T-helper 17 cell (primary cell): ENCODE measurements at regions not wholly inside any gene's neighbourhood (a gene's known extent, or its start where the extent isn't known, plus 50 kb on each side); places are given as distances from the start of the nearest gene placed in this dataset.
"Not testable (repeated sequence)": the region's sequence is repeated elsewhere in the genome, so short reads cannot be mapped to it uniquely, and the experiment has no call there.

Experiments used
- ATAC-seq: fragments of 150-1000 bp; cut with Tn5 transposase; 2 replicates; pipeline ENCODE4 v1.10.0; 2021; ENCODE audit warnings: mild to moderate bottlenecking, moderate library complexity
- DNase-seq, 3 donors: peaks; one replicate each; pipeline versions ENCODE4 v3.0.0 to v3.0.0-alpha.2; 2020 to 2021
- H3K9me3 ChIP-seq: one replicate; pipeline ENCODE4 v1.7.0; 2013; ENCODE audit warnings: low read length, mild to moderate bottlenecking; ENCODE audit not compliant: control insufficient read depth, poor library complexity, severe bottlenecking
- H3K27ac Mint-ChIP-seq: one replicate; pipeline ENCODE4 v1.8.0; 2022; ENCODE audit warnings: mild to moderate bottlenecking, moderate library complexity, mixed read lengths
- H3K27me3 Mint-ChIP-seq: one replicate; pipeline ENCODE4 v1.8.0; 2022; ENCODE audit warnings: mixed read lengths
- H3K36me3 Mint-ChIP-seq: one replicate; pipeline ENCODE4 v1.8.0; 2022; ENCODE audit warnings: low read depth, mixed read lengths
- H3K4me1 Mint-ChIP-seq: one replicate; pipeline ENCODE4 v1.8.0; 2022; ENCODE audit warnings: mild to moderate bottlenecking, mixed read lengths
- H3K4me3 Mint-ChIP-seq: one replicate; pipeline ENCODE4 v1.8.0; 2022; ENCODE audit warnings: mild to moderate bottlenecking, moderate library complexity, mixed read lengths

GRCh38 chrX:866441-866990, 235.9 kb downstream of the SHOX start:
- Mint-ChIP-seq H3K4me1 (no peaks in the 10 kb centered on the region), H3K27me3 (no peaks in the 10 kb centered on the region), H3K4me3 (no peak overlapping the region), H3K36me3 (no peaks in the 10 kb centered on the region), H3K27ac (no peak overlapping the region)
- DNase-seq (no peak), ATAC-seq (no peak)
- H3K9me3 ChIP-seq: no peaks in the 10 kb centered on the region

DNA sequence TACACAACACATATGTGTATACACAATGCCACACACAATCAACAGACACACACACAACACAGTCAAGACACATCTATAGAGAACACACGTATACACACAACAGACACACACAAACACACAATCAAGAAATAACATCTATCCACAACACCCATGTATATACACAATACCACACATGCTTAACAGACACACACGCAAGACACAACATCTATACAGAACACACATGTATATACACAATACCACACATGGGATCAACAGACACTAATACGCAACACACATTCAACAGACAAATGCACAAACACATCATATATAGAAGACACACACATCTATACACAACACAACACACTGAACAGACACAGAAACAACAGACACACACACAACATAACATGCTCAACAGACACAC, 234.8 kb downstream of the SHOX start:
- Mint-ChIP-seq H3K36me3 (no peaks in the 10 kb centered on the region), H3K27me3 (no peaks in the 10 kb centered on the region), H3K4me3 (no peak overlapping the region), H3K27ac (no peak overlapping the region), H3K4me1 (no peaks in the 10 kb centered on the region)
- ATAC-seq (no peak), DNase-seq (no peak)
- no peaks in the 10 kb centered on the region for H3K9me3 ChIP-seq

- no peak overlapping the region for H3K4me3 Mint-ChIP-seq
- no peak for ATAC-seq
- H3K27me3 Mint-ChIP-seq: no peaks in the 10 kb centered on the region
- no peaks in the 10 kb centered on the region for H3K9me3 ChIP-seq
- DNase-seq: no peak
- H3K4me1 Mint-ChIP-seq: no peaks in the 10 kb centered on the region
- H3K27ac Mint-ChIP-seq: no peak overlapping the region
- H3K36me3 Mint-ChIP-seq: no peaks in the 10 kb centered on the region
These were observed 231.3 kb downstream of the SHOX start for GRCh38 chrX:861921-862320.

GRCh38 chrX:861340-861890, 230.8 kb downstream of the SHOX start:
- Mint-ChIP-seq H3K27ac (no peak overlapping the region), H3K36me3 (no peaks in the 10 kb centered on the region), H3K4me1 (no peaks in the 10 kb centered on the region), H3K4me3 (no peak overlapping the region), H3K27me3 (no peaks in the 10 kb centered on the region)
- H3K9me3 ChIP-seq: no peaks in the 10 kb centered on the region
- ATAC-seq (no peak), DNase-seq (no peak)

DNA sequence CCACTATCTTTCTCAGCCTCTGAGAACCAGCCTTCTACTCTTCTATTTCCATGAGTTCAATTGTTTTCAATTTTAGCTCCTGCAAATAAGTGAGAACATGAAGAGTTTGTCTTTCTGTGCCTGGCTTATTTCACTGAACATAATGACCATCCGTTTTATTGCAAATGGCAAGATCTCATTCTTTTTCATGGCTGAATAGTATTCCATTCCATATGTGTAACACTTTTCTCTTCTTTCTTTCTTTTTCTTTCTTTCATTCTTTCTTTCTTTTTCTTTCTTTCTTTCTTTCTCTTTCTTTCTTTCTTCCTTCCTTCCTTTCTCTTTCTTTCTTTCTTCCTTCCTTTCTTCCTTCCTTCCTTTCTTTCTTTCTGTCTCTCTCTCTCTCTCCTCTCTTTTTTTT, 228.7 kb downstream of the SHOX start:
- ATAC-seq (no peak), DNase-seq (no peak)
- no peak overlapping the region for H3K4me3 Mint-ChIP-seq
- H3K9me3 ChIP-seq: no peaks in the 10 kb centered on the region
- H3K36me3 Mint-ChIP-seq: no peaks in the 10 kb centered on the region
- H3K27me3 Mint-ChIP-seq: no peaks in the 10 kb centered on the region
- H3K4me1 Mint-ChIP-seq: no peaks in the 10 kb centered on the region
- no peak overlapping the region for H3K27ac Mint-ChIP-seq

- DNase-seq (no peak), ATAC-seq (no peak)
- no peaks in the 10 kb centered on the region for H3K9me3 ChIP-seq
- no peaks in the 10 kb centered on the region for H3K36me3 Mint-ChIP-seq
- no peaks in the 10 kb centered on the region for H3K27me3 Mint-ChIP-seq
- no peaks in the 10 kb centered on the region for H3K4me1 Mint-ChIP-seq
- H3K27ac Mint-ChIP-seq: no peak overlapping the region
- no peak overlapping the region for H3K4me3 Mint-ChIP-seq
These were observed 228.0 kb downstream of the SHOX start for GRCh38 chrX:858542-859078.

GRCh38 chrX:857376-857775, 226.8 kb downstream of the SHOX start:
- Mint-ChIP-seq H3K27ac (no peak overlapping the region), H3K4me3 (no peak overlapping the region), H3K36me3 (no peaks in the 10 kb centered on the region), H3K27me3 (no peaks in the 10 kb centered on the region), H3K4me1 (no peaks in the 10 kb centered on the region)
- DNase-seq (no peak), ATAC-seq (no peak)
- no peaks in the 10 kb centered on the region for H3K9me3 ChIP-seq

- Mint-ChIP-seq H3K27me3 (no peaks in the 10 kb centered on the region), H3K27ac (no peak overlapping the region), H3K4me3 (no peak overlapping the region), H3K4me1 (no peaks in the 10 kb centered on the region), H3K36me3 (no peaks in the 10 kb centered on the region)
- DNase-seq (no peak), ATAC-seq (no peak)
- H3K9me3 ChIP-seq: no peaks in the 10 kb centered on the region
These were observed 226.1 kb downstream of the SHOX start for GRCh38 chrX:856566-857290.

- Mint-ChIP-seq H3K36me3 (no peaks in the 10 kb centered on the region), H3K27ac (no peak overlapping the region), H3K27me3 (no peaks in the 10 kb centered on the region), H3K4me3 (no peak overlapping the region), H3K4me1 (peaks cover 3% of the 10 kb centered on the region)
- DNase-seq (no peak), ATAC-seq (no peak)
- H3K9me3 ChIP-seq: no peaks in the 10 kb centered on the region
These were observed 222.7 kb downstream of the SHOX start for GRCh38 chrX:853304-853703.

DNA sequence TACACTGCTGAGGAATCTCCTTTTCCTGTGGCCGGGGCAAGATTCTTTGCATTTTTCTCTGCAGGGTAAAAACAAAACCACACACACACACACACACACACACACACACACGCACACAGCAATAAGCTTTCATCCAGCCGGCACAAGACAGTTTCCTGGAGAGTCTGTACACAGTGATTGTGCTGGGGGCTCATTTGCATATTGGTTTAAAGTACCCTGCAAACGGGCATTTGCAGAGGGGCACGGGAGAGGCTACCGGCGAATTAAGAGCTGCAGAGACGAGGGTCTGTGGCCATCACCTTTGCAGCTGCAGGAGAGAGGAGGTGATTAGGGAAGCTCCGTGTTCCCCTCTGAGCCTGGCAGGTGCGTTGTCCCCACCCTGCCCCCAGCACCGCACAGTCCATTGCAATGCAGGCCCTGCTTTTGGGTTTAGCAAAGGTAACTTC, 219.9 kb downstream of the SHOX start:
- no peak overlapping the region for H3K27ac Mint-ChIP-seq
- H3K9me3 ChIP-seq: no peaks in the 10 kb centered on the region
- H3K36me3 Mint-ChIP-seq: no peaks in the 10 kb centered on the region
- no peaks in the 10 kb centered on the region for H3K27me3 Mint-ChIP-seq
- no peak for DNase-seq
- no peak overlapping the region for H3K4me3 Mint-ChIP-seq
- peaks cover 3% of the 10 kb centered on the region for H3K4me1 Mint-ChIP-seq
- ATAC-seq: no peak

GRCh38 chrX:848386-848785, 217.8 kb downstream of the SHOX start:
- no peak for DNase-seq
- H3K27ac Mint-ChIP-seq: no peak overlapping the region
- H3K36me3 Mint-ChIP-seq: no peaks in the 10 kb centered on the region
- no peak for ATAC-seq
- no peaks in the 10 kb centered on the region for H3K9me3 ChIP-seq
- peaks cover 3% of the 10 kb centered on the region for H3K4me1 Mint-ChIP-seq
- no peak overlapping the region for H3K4me3 Mint-ChIP-seq
- H3K27me3 Mint-ChIP-seq: no peaks in the 10 kb centered on the region

DNA sequence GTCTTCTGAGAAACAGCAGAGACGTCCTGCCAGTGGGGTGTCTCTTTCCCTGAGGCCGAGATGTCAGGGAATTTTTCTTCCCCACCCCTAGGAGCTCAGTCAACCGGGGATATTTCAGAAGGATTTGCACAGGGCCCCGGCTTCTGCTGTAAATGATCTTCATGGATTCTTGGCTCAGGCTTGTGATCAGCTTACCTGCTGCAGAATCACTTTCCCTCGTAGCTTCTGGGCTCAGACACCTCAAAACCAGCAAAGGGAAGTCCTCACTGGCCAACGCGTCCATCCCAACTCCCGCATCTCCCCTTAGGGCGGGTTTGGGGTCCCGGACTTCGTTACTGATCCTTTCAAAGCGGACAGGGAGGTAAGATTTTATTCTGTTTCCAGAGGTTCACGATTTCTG, 212.7 kb downstream of the SHOX start:
- H3K4me1 Mint-ChIP-seq: no peaks in the 10 kb centered on the region
- H3K9me3 ChIP-seq: no peaks in the 10 kb centered on the region
- no peak overlapping the region for H3K4me3 Mint-ChIP-seq
- H3K36me3 Mint-ChIP-seq: no peaks in the 10 kb centered on the region
- no peak for DNase-seq
- no peak overlapping the region for H3K27ac Mint-ChIP-seq
- ATAC-seq: no peak
- no peaks in the 10 kb centered on the region for H3K27me3 Mint-ChIP-seq

DNA sequence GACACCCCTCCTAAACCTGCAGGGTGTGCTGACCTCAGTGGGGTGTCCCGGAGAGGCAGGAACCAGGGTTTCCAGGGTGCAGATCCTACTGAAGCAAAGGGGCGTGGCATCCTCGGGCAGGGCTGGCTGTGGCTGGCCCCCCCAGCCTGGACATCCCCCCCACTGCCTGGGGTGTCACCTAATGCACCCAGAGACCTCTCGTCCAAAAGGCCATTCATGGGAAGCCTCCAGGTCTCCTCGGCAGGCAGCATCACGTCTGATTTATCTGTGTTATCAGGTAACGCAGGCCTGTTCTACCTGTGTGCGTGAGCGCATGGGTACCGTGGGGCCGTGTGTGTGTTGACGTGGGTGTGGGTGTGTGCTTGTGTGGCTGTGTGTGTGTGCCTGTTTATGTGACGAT, 210.0 kb downstream of the SHOX start:
- no peak for ATAC-seq
- Mint-ChIP-seq H3K36me3 (no peaks in the 10 kb centered on the region), H3K27me3 (no peaks in the 10 kb centered on the region), H3K4me1 (no peaks in the 10 kb centered on the region), H3K27ac (no peak overlapping the region), H3K4me3 (no peak overlapping the region)
- DNase-seq: no peak
- peaks cover 6% of the 10 kb centered on the region for H3K9me3 ChIP-seq

DNA sequence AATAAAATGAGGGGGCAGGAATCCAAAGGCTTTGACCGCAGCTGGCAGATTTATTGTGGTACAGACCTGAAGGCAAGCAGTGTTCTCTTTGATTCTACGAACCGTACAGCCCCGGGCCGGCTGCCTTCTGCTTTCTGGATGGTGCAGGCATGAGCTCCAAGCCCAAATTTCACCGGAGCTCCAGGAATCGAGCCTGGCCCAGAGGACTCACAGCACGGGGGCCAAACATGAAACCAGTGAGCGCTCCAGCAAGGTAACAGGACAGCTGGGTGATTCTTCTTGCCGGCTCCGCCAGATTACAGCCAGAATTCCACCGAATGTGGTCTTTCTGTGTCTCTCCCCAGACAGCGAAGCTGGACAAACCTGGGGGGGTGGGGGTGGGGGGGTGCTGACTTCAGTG, 208.1 kb downstream of the SHOX start:
- not testable (repeated sequence) for DNase-seq, H3K27ac Mint-ChIP-seq, H3K36me3 Mint-ChIP-seq, H3K4me3 Mint-ChIP-seq, H3K4me1 Mint-ChIP-seq, H3K27me3 Mint-ChIP-seq, ATAC-seq, H3K9me3 ChIP-seq
